DMS53 treated with DMSO at 0.1 percent for 48 hours (cell line): ENCODE measurements at regions not wholly inside any gene's neighbourhood (a gene's known extent, or its start where the extent isn't known, plus 50 kb on each side); places are given as distances from the start of the nearest gene placed in this dataset.

Experiments
- DNase-seq: peaks from one replicate; lab custom pipeline; 2025; ENCODE audit not compliant: unreplicated experiment; lab: John Stamatoyannopoulos, UW

DNA sequence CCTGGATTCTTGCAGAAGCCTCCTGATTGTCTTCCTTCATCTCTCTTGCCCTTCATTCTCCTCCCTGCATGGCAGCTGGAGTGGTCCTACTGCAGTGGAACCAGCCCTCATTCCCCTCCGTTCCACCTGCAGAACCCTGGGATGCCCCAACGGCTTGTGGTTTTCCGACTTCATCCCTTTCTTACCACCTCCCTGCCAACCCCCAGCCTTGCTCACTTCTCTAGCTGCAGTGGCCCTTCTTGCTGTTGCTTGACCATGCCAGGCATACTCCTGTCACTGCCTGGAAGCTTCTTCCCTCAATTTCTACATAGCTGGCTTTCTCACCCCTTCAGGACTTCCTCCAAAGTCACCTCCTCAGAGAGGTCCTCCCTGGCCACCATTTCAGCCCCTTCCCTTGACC, 123.3 kb downstream of the BEGAIN start:
- DNase-seq, result no peak

DNA sequence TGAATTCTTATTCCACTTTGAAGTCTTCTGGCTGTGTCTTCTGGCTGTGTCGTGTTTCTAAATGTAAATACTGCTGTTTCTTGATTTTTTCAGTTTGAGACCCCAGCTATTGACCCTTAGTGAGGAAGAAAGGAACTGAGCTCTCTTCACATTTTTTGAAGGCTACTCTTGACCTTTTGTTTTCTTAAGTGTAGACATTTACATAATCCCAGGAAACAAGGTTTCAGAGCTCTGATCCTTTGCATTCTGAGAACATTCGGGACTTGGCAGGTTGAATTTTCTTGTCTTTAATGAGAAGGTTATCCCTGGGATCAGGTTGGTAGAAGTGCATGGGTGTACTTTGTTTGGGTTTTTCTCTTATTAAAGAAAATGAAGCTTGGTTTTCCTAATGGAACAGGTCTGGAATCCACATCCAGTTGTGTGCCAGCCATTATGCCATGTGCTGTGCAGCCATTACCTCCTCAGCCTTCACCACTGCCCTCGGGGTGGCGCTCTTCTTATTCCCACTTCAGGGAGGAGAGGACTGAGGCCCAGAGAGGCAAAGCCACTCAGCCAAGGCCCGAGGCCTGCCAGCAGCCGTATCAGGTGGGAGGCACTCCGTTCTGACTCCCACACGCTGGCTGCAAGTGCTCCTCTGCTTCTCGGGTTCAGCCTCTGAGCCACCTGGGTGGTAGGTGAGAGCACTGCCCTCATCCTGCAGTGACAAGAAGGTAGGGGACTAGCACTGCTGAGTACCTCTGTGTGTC, 120.9 kb downstream of the BEGAIN start:
- DNase-seq, result no peak

DNA sequence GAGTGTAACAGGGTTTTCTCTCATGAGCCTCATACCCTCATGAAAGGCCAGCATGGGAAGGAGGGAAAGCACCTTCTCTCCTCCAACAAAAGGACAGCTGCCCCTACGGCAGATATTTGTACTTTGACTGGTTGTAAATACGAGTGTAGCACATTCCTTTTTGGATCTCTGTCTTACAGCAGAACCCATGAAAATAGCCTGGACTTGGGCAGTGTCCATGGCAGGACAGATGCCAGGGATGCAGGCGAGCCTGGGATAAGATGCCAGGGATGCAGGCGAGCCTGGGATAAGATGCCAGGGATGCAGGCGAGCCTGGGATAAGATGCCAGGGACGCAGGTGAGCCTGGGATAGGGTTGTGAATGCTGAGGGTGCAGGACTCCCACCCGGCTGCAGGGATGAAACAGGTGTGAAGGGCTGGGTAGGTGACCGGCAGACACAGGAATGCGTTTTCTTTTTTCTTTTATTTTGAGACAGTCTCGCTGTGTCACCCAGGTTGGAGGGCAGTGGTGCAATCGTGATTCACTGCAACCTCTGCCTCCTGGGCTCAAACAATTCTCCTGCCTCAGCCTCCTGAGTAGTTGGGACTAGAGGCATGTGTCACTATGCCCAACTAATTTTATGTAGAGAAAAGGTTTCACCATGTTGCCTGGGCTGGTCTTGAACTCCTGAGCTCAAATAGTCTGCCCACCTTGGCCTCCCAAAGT, 120.0 kb downstream of the BEGAIN start:
- DNase-seq, result no peak

DNA sequence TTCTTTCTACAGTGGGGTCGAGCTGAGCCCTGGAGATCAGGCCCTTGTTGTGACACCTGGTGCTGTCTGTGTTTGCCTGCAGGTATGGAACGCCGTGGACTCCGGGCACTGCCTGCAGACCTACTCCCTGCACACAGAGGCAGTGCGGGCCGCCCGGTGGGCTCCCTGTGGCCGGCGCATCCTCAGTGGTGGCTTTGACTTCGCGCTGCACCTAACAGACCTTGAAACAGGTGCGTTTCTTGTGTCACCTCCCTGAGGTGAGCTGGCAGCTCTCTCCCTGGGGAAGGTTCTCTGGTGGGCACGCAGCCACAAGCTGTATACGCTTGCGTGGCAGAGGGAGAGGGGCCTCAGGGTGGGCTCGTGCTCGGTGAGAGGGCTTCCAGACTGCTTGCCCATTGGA, 119.3 kb downstream of the BEGAIN start:
- no peak for DNase-seq

DNA sequence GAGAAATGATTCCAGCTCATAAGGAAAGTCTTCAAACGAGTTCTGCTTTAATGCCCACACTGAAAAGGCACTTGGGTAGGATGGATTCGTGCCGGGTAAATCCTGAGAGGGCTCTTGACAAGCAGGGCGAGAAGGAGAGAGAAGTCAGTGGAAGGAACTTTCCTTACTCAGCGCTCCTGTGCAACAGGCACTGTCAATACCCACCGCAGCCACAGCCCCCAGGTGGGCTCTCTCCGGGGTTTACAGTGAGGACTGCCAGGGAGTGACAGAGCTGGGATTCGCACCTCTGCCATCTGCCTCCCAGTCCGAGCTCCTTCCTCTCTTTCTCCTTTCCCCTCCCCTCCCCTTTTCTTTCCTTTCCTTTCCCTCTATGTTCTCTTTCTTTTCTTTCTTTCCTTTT, 118.7 kb downstream of the BEGAIN start:
- DNase-seq, result no peak

DNA sequence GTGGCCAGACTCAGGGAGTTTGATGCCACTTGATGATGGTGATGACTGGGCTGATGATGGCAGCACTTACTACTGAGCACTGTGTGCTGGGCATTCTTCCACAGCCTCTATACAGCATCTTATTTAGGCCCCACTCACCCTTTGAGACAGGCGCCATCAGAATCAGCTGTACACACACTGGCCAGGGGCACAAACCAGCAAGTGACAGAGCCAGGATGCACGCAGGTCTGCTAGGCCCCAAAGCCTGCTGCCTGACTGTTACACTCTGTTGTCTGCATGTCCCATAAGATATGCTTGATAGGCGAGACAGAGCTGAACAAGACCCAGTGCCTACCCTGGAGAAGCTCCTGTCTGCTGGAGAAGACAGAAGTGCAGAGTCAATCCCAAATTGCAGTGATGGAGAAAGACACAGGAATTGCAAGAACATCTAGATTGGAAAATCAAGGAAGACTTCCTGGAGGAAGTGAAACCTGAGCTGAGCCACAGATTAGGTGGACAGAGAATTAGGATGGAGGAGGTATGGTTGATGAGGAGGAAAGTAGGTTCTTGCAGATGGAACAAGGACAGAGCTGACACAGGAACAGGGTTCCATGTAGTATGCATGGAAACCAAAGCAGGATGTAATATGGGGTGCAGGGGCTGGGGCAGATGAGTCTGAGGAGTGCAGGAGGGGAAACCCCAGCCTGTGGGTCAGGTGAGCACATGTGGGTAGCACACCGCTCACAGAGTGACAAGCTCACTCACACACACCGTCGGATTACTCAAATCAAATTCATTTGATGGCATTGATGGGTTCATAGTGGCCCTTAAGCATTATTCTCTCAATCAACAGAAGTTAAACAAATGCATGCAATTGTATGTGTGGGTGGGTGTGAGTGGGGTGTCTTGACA, 117.3 kb downstream of the BEGAIN start:
- no peak for DNase-seq

DNA sequence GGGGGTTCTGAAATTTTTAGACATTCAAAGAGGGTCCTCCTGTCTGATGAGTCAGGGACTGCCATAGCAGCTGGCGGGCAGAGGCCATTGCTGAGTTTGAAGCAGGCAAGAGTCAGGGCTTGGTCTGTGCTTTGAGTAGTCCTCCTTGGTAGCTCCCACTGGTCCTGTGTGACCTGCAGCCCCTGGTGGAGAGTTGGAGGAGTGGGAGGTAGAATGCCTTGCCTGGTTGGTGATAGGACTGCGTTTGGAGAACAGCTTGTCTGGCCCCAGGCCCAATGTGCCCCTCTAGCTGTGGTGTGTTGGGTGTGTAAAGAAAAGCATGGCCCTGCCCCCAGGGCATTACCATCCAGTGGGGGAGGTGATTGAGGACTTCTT, 116.7 kb downstream of the BEGAIN start:
- no peak for DNase-seq

DNA sequence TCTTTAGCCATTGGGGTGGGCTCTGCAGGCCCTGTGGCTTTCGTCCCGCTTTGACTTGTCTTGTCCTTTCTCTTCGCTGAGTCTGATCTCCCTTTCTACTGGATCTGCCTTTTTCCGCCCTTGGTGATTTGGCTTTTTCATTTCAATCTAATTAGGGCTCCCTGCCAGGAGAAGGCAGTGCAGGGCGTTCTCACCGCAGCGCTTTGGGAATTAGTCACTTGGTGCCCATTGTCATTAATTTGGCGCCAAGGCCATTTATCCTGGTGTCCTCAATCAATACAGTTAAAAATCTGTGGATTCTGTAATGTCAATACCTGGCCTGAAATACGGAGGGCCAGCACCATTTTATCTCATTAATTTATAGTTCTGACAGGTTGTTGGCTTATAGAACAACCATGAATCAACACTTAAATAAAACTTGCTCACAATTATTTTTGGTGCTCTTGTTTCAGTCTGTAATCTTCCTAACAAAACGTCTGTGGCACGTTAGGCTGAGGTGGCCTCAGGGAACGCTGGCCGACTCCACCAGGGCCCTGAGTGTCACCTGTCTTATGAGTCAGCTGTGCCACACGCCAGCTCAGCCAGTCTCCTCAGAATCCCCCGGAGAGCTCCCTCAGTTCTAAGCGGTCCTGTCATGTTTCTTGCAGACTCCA, 115.7 kb downstream of the BEGAIN start:
- DNase-seq, result peak; percentile 55

DNA sequence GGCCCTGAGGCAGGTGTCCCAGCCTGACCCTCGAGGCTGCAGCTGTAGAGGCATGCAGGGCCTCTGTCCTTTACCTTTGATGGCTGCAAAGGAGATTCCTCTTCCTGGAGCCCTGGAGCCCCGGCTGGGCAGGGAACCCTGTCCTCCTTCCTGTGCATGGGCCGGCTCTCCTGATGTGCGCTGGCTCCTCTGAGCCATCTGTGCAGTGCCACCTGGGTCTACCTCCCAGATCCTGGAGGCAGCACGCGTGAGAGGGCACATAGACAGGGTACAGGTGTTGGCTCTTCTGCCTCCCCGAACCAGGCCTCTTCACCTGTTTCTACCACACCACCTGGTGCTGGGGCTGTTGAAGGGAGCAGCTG, 115.1 kb downstream of the BEGAIN start:
- DNase-seq, result peak; percentile 89

DNA sequence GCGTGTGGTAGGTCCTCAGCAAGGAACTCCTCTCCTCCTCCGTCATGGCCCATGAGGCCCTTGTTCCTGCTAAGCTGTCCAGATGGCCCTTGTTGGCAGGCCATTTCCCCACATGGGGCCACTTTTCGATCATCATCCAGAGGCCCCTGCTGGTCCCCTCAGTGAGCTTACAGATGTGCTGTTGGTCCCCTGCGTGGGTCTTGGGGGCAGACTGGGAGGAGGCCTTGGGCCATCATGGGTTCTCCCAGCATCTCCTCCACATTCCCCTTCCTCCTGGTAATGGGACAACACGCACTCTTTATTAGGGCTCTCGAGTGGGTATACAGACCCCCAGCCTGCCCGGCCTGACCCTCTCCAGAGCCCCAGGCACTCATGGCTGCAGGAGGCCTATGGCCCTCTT, 114.7 kb downstream of the BEGAIN start:
- no peak for DNase-seq

DNA sequence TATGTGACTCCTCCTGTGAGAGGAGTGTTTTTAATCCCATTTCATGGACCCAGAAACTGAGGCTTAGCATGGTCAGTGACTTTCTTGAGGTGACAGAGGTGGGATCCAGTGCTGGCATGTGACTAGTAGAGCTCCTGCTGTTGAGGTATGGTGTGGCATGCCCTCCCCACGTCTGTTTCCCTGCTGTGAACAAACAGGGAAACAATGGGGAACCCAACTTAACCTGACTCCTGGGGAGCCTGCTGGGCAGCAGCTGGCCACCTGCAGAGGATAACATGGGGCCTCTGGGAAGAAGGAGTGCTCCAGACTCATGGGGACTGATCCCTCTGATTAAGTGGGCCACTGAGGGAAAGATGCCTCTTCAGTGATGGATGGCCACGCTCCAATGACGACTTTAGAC, 114.0 kb downstream of the BEGAIN start:
- DNase-seq, result no peak

DNA sequence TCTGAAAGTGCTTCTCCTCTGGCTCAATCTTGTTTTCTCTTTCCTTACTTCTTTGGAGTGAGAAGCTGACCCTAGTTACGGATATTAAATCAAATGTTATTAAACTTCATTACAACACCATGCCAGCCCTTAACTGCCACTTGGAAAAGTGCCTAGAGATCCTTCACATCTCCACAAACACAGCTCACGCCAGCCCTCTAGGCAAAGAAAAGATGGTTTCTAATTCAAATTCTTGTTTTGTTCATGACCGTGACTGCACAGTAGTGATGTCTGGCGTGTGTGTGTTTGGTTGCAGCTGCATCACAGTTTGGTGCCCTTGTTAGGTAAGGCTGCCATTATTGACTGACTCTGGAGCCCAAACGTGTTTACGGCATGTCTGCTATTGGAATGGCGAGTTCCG, 113.0 kb downstream of the BEGAIN start:
- no peak for DNase-seq

DNA sequence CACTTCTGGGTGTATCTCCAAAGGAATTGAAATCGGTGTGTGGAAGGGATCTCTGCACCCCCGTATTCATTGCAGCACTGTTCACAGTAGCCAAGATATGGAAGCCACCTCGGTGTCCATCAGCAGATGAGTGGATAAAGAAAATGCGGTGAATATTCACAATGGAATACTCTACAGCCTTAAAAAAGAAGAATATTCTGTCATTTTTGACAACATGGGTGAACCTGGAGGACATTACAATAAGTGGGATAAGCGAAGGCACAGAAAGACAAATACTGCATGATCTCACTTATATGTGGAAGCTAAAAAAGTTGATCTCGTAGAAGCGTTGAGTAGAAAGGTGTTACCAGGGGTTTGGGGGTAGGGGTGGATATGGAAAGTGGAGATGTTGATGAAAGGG, 111.9 kb downstream of the BEGAIN start:
- no peak for DNase-seq

DNA sequence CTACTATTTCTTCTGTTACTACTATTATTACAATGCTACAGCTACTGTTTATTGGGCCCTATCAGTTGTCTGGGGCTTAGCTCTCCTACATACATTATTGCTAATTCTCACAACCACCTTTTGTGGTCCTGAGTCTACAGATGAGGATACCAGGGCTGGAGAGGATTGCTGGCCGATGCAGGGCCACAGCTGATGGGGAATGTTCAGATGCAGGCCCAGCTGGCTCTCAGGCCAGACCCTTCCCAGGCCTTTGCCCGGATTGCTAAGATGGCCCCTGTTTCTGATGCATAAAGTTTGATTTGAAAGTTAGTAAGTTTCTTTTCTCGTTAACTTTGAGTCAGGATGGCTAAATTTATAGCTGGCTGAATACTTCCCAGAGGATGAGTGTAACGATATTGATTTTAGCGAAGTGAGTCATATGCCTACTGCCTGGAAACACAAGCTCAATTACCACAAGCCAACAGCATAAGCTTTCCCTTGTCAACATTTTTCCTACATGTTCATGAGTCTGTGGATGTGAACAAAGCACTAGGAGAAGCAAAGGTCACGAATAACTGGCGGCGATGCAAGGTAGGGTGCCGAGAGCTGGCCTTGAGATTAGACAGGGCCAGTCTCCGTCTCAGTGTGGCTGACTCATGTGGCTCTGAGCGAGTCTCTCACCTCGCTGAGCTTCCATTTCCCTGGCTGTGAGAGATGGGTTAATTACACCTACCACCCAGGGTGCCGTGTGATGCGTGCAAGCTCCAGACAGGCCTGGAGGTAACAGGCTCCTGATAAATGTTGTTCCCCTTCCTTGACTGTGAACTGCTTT, 111.0 kb downstream of the BEGAIN start:
- peak; percentile 47 for DNase-seq

DNA sequence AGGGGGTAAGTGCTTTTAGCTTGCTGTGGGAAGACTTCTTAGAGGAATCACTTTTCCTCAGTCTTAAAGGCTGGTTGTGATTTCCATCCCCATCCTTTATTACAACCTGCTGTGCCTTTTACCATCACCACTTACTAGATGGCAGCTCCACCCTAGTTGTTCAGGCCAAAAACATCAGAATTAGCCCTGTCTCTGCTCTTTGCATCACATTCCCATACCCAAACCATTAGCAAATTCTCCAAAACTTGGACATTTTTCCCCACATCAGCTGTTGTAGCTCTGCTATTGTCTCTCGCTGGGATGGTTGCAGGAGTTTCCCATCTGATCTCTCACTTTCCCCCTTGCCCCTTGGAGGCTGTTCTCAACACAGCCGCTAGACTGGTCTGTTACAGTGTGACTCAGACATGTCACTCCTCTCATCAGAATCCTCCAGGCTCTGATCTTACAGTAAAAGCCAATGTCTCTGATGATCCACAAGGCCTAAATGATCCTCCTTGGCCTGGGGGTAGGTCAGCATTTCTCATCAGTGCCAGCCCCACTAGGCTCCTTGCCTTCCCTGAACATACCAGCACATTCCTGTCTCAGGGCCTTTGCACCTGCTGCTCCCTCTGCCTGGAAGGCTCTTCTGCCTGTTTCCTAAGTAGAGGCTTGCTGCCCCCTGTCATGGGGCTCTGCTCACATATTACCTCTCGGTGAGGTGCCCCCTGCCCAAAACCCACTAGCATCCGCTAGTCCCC, 102.5 kb downstream of the BEGAIN start:
- DNase-seq, result no peak

DNA sequence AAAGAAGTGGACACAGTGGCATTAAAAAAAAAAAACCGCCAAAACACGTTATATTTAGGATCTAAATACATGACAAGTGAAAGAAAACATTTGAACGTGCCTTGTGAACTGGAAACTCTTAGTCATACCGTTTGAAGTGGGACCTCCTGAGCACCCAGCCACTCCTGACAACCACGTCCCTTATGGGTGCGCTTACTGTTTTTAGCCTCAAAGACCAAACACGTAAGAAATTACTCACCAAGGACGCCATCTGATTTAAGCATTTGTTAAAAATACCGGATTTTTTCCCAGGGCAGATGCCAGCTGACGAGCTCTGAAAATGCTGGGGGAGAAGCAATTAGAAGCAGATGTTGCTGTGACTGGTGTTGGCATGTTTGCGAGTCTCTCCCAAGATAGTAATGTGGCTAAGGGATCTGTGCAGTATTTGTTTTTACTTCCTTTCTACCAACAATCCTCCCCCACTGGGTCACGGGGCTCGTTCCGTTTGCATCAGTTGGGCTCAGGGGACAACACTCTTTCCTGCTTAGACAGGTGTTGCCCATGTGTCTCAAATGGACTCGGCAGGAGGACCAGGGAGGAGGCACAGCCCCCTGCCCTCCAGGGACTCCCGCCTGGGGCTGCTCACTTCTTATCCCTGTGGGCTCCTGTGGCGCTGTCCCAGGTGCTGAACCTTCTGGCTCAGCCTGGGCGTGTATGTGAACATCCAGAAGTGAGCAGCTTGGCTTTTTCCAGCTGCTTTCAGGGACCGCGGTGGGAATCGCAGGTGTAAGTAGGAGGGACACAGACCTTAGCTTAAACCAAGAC, 101.0 kb downstream of the BEGAIN start:
- peak; percentile 72 for DNase-seq
